Transverse colon (tissue), 4 donors: ENCODE measurements at regions not wholly inside any gene's neighbourhood (a gene's known extent, or its start where the extent isn't known, plus 50 kb on each side); places are given as distances from the start of the nearest gene placed in this dataset.
"Not testable (repeated sequence)": the region's sequence is repeated elsewhere in the genome, so short reads cannot be mapped to it uniquely, and the experiment has no call there.

Source experiments
- POLR2A ChIP-seq: fragments of 450-650 bp; IDR thresholded peaks from one replicate; pipeline ENCODE4 v1.6.1; 2016; ENCODE audit warnings: antibody characterized with exemption, mild to moderate bottlenecking, moderate library complexity
- POLR2AphosphoS5 ChIP-seq, 3 donors: sonication (generic); formaldehyde crosslinking; IDR thresholded peaks; one replicate each; pipeline ENCODE4 v1.6.1; 2016; ENCODE audit warnings: antibody characterized with exemption in 3 of 3
- TF ChIP-seq, protein P1 (sequence below), 5 experiments: fragments of 200-600 bp in 3 of 5; fragments of 450-650 bp in 2 of 5; sonication (generic) in 3 of 5; IDR thresholded peaks; 1 replicate in 2 of 5; 2 replicates in 3 of 5; pipeline ENCODE4 v1.5.1; 2016 to 2017; ENCODE audit warnings: antibody characterized with exemption in 5 of 5, inconsistent platforms in 3 of 5, mild to moderate bottlenecking in 2 of 5, moderate library complexity in 1 of 5

DNA sequence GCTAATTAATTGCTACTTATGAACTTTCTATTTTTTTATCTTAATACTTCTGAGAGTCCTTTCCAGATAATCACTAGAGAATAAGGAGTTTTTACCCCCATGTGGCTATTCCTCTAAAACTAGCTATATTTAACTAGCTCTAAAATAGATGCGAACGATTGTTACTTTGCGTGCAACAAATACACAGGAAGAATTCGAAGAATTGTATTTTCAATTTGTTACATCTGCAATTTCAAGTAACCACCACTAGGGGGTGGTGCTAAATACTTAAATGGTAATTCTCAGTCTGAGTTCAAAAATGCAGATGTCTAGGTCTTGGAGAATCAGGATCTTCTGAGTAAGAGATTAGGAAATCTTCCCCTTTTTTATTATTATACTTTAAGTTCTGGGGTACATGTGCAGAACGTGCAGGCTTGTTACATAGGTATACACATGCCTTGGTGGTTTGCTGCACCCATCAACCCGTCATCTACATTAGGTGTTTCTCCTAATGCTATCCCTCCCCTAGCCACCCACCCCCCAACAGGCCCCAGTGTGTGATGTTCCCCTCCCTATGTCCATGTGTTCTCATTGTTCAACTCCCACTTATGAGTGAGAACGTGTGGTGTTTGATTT is 80.9 kb upstream of the KIF2A start:
- TF ChIP-seq, protein P1, sequence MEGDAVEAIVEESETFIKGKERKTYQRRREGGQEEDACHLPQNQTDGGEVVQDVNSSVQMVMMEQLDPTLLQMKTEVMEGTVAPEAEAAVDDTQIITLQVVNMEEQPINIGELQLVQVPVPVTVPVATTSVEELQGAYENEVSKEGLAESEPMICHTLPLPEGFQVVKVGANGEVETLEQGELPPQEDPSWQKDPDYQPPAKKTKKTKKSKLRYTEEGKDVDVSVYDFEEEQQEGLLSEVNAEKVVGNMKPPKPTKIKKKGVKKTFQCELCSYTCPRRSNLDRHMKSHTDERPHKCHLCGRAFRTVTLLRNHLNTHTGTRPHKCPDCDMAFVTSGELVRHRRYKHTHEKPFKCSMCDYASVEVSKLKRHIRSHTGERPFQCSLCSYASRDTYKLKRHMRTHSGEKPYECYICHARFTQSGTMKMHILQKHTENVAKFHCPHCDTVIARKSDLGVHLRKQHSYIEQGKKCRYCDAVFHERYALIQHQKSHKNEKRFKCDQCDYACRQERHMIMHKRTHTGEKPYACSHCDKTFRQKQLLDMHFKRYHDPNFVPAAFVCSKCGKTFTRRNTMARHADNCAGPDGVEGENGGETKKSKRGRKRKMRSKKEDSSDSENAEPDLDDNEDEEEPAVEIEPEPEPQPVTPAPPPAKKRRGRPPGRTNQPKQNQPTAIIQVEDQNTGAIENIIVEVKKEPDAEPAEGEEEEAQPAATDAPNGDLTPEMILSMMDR (IDR thresholded peaks at IDR 0.05): peak; percentile 32 to 54 (median 52)
- not testable (repeated sequence) for TF ChIP-seq POLR2A; POLR2AphosphoS5 (IDR thresholded peaks at IDR 0.05)
